Bronchial epithelial cell (primary cell): ENCODE measurements at regions not wholly inside any gene's neighbourhood (a gene's known extent, or its start where the extent isn't known, plus 50 kb on each side); places are given as distances from the start of the nearest gene placed in this dataset.
A peak's percentile ranks its signal among the peaks of the same experiment; 100 is the strongest.

Experiments
- DNase-seq: peaks from one replicate; pipeline ENCODE4 v3.0.0-alpha.2; 2010; ENCODE audit warnings: low read depth
- FAIRE-seq: peaks from 2 replicates; lab custom pipeline; 2011; peaks lifted over from hg19 to GRCh38; lab: Jason Lieb, UNC
- H3K27me3 ChIP-seq: 2 replicates; pipeline ENCODE4 v1.5.1; 2011; ENCODE audit warnings: low read length; ENCODE audit not compliant: control insufficient read depth, insufficient read depth
- H3K36me3 ChIP-seq: 2 replicates; pipeline ENCODE4 v1.5.1; 2011; ENCODE audit warnings: low read length; ENCODE audit not compliant: control insufficient read depth, insufficient read depth
- H3K4me3 ChIP-seq: 2 replicates; pipeline ENCODE4 v1.5.1; 2011; ENCODE audit warnings: mild to moderate bottlenecking, low read depth, low read length, control low read depth
- CTCF ChIP-seq: IDR thresholded peaks from 2 replicates; pipeline ENCODE4 v1.5.1; 2011; ENCODE audit warnings: mild to moderate bottlenecking, moderate library complexity, low read length, control low read depth, inconsistent platforms; ENCODE audit not compliant: insufficient read depth, severe bottlenecking

GRCh38 chr5:114099161-114099560 is 262.7 kb upstream of the KCNN2 start:
- DNase-seq (no peak), FAIRE-seq (no peak)
- Histone ChIP-seq H3K27me3 (no peaks in the 10 kb centered on the region), H3K4me3 (no peak overlapping the region), H3K36me3 (no peaks in the 10 kb centered on the region)
- no peak for TF ChIP-seq CTCF

- Histone ChIP-seq H3K36me3 (no peaks in the 10 kb centered on the region), H3K27me3 (no peaks in the 10 kb centered on the region), H3K4me3 (no peak overlapping the region)
- DNase-seq (peak; percentile 29), FAIRE-seq (no peak)
- peak; percentile 15 for TF ChIP-seq CTCF
Measured at GRCh38 chr5:114101153-114101552, 260.7 kb upstream of the KCNN2 start.

- Histone ChIP-seq H3K27me3 (no peaks in the 10 kb centered on the region), H3K4me3 (no peak overlapping the region), H3K36me3 (no peaks in the 10 kb centered on the region)
- FAIRE-seq (no peak), DNase-seq (no peak)
- no peak for TF ChIP-seq CTCF
Measured at GRCh38 chr5:114113604-114114003, 248.3 kb upstream of the KCNN2 start.

- Histone ChIP-seq H3K27me3 (no peaks in the 10 kb centered on the region), H3K4me3 (no peak overlapping the region), H3K36me3 (no peaks in the 10 kb centered on the region)
- FAIRE-seq (peak; percentile 64), DNase-seq (no peak)
- no peak for TF ChIP-seq CTCF
Measured at GRCh38 chr5:114116981-114117380, 244.9 kb upstream of the KCNN2 start.

GRCh38 chr5:114118511-114118910 is 243.4 kb upstream of the KCNN2 start:
- TF ChIP-seq CTCF, result no peak
- no peak for DNase-seq
- no peak for FAIRE-seq

GRCh38 chr5:114120166-114120565 is 241.7 kb upstream of the KCNN2 start:
- Histone ChIP-seq H3K36me3 (no peaks in the 10 kb centered on the region), H3K4me3 (no peak overlapping the region), H3K27me3 (no peaks in the 10 kb centered on the region)
- no peak for FAIRE-seq
- no peak for TF ChIP-seq CTCF
- no peak for DNase-seq

More at GRCh38 chr5:114118511-114118910, 243.4 kb upstream of the KCNN2 start:
- H3K27me3 ChIP-seq, result no peaks in the 10 kb centered on the region
- H3K36me3 ChIP-seq, result no peaks in the 10 kb centered on the region
- H3K4me3 ChIP-seq, result no peak overlapping the region
